Nephron progenitor cell (in vitro differentiated cells): ENCODE measurements at regions not wholly inside any gene's neighbourhood (a gene's known extent, or its start where the extent isn't known, plus 50 kb on each side); places are given as distances from the start of the nearest gene placed in this dataset.
"Not testable (repeated sequence)": the region's sequence is repeated elsewhere in the genome, so short reads cannot be mapped to it uniquely, and the experiment has no call there.

Experiments used
- DNase-seq: peaks from one replicate; pipeline ENCODE4 v3.0.0; 2021
- H3K27ac Mint-ChIP-seq: 2 replicates; pipeline ENCODE4 v1.8.0; 2021; ENCODE audit warnings: mild to moderate bottlenecking, moderate library complexity, mixed read lengths
- H3K27me3 Mint-ChIP-seq: 2 replicates; pipeline ENCODE4 v1.8.0; 2021; ENCODE audit warnings: mild to moderate bottlenecking, low read depth, mixed read lengths; ENCODE audit not compliant: poor library complexity
- H3K36me3 Mint-ChIP-seq: 2 replicates; pipeline ENCODE4 v1.8.0; 2021; ENCODE audit warnings: low read depth, mixed read lengths
- H3K4me1 Mint-ChIP-seq: 2 replicates; pipeline ENCODE4 v1.8.0; 2021; ENCODE audit warnings: mixed read lengths
- H3K4me3 Mint-ChIP-seq: 2 replicates; pipeline ENCODE4 v1.8.0; 2021; ENCODE audit warnings: mild to moderate bottlenecking, moderate library complexity, mixed read lengths
- H3K9me3 Mint-ChIP-seq: 2 replicates; pipeline ENCODE4 v1.8.0; 2021; ENCODE audit warnings: mild to moderate bottlenecking, moderate library complexity, mixed read lengths
- CTCF ChIP-seq: fragments of 200-600 bp; sonication (generic); IDR thresholded peaks from 2 replicates; pipeline ENCODE4 v1.5.0; 2021; ENCODE audit warnings: antibody characterized with exemption

GRCh38 chr2:140085674-140086073 lies 1305.5 kb upstream of the NXPH2 start:
- no peaks in the 10 kb centered on the region for H3K4me1 Mint-ChIP-seq
- H3K36me3 Mint-ChIP-seq = no peaks in the 10 kb centered on the region
- no peaks in the 10 kb centered on the region for H3K27me3 Mint-ChIP-seq
- no peak for DNase-seq
- no peak for TF ChIP-seq CTCF
- H3K27ac Mint-ChIP-seq = no peak overlapping the region
- H3K4me3 Mint-ChIP-seq = no peak overlapping the region
- no peaks in the 10 kb centered on the region for H3K9me3 Mint-ChIP-seq

DNA sequence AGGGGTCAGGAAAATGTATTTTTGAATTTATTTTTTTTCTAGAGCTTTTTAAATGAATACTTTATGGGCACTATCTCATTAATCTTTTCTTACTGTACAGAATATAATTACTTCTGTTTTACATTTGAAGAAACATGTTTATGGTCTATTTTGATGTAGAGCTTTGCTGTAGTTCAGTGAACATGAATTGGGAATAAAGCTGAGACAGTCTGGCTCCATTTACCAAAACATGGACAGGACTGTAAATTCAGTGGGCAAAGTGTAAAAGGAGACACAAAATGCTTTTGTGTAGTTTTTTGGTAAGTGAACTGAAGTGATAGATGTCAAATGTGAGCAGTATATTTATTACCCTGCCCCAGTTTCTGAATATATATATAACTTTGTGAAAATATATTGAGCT lies 1298.8 kb upstream of the NXPH2 start:
- Mint-ChIP-seq H3K4me1 (no peaks in the 10 kb centered on the region), H3K4me3 (no peak overlapping the region), H3K27ac (no peak overlapping the region), H3K36me3 (no peaks in the 10 kb centered on the region), H3K27me3 (no peaks in the 10 kb centered on the region), H3K9me3 (peaks cover 12% of the 10 kb centered on the region)
- no peak for TF ChIP-seq CTCF
- DNase-seq = no peak

DNA sequence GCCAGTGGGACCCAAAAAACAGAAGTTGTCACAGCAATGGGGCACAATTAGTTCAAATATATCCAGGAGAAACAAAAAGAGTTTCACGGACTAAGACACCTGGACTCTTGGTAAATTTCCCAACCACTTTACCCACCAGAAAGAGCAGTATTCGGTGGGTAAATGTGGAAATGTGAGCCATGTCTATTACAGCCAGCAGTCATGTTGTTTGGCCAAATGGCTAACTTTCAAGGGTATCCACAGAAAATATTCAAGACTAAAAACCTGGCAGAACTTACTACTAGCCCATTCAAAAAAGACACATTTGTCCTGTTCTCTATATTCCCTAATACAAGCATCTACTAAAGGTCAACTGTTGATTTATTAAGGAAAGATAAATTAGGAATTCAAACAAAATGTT lies 1296.0 kb upstream of the NXPH2 start:
- H3K27ac Mint-ChIP-seq = no peak overlapping the region
- H3K4me1 Mint-ChIP-seq = no peaks in the 10 kb centered on the region
- no peak overlapping the region for H3K4me3 Mint-ChIP-seq
- DNase-seq = no peak
- peaks cover 12% of the 10 kb centered on the region for H3K9me3 Mint-ChIP-seq
- no peaks in the 10 kb centered on the region for H3K27me3 Mint-ChIP-seq
- no peak for TF ChIP-seq CTCF
- no peaks in the 10 kb centered on the region for H3K36me3 Mint-ChIP-seq

GRCh38 chr2:140073763-140074162 lies 1293.6 kb upstream of the NXPH2 start:
- H3K9me3 Mint-ChIP-seq = peaks cover 12% of the 10 kb centered on the region
- H3K27ac Mint-ChIP-seq, H3K4me1 Mint-ChIP-seq, DNase-seq, H3K27me3 Mint-ChIP-seq, H3K4me3 Mint-ChIP-seq, H3K36me3 Mint-ChIP-seq: not testable (repeated sequence)

DNA sequence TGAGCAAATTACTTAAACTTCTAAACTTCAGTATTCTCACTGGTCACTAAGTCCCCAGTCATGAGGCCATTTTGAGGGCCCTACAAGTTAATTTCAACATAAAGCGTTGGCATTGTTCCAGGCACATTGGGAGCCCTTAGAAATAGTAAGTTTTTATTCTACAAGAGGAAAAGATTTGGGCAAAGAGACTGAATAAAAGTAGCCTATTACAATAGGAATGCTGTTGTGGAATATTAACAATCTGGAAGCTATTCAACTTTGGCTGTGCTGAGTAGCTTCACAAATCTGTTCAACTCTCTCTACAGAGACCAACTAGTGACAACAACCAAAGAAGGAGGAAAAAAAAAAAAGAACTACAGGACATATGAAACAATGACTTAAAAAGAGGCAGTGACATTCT lies 1287.5 kb upstream of the NXPH2 start:
- no peaks in the 10 kb centered on the region for H3K4me1 Mint-ChIP-seq
- no peak for TF ChIP-seq CTCF
- DNase-seq = no peak
- H3K9me3 Mint-ChIP-seq = no peaks in the 10 kb centered on the region
- H3K27ac Mint-ChIP-seq = no peak overlapping the region
- no peak overlapping the region for H3K4me3 Mint-ChIP-seq
- peaks cover 3% of the 10 kb centered on the region for H3K27me3 Mint-ChIP-seq
- H3K36me3 Mint-ChIP-seq = no peaks in the 10 kb centered on the region

DNA sequence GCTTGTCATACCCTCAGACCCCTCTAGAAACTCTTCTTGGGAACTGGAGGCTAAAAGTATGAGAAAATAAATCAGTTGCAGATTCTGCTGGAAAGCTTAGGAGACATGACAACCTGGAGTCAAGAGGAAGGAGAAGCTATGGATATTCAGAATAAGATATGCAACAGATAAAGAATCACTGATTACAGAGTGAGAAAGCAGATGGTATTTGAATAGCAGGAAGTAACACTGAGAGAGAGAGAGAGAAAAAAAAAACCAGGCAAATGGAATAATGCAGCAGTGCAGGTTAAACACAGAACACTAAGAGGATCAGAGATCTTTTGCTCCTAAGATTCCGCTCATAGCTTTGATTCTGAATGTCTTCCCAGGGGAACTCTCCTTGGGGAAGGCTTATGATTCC lies 1284.1 kb upstream of the NXPH2 start:
- no peaks in the 10 kb centered on the region for H3K9me3 Mint-ChIP-seq
- no peak overlapping the region for H3K27ac Mint-ChIP-seq
- H3K27me3 Mint-ChIP-seq = peaks cover 3% of the 10 kb centered on the region
- H3K4me1 Mint-ChIP-seq = no peaks in the 10 kb centered on the region
- no peak for TF ChIP-seq CTCF
- no peaks in the 10 kb centered on the region for H3K36me3 Mint-ChIP-seq
- H3K4me3 Mint-ChIP-seq = no peak overlapping the region
- DNase-seq = no peak
